ENCODE measurements at regions not wholly inside any gene's neighbourhood (a gene's known extent, or its start where the extent isn't known, plus 50 kb on each side); places are given as distances from the start of the nearest gene placed in this dataset.

DNA sequence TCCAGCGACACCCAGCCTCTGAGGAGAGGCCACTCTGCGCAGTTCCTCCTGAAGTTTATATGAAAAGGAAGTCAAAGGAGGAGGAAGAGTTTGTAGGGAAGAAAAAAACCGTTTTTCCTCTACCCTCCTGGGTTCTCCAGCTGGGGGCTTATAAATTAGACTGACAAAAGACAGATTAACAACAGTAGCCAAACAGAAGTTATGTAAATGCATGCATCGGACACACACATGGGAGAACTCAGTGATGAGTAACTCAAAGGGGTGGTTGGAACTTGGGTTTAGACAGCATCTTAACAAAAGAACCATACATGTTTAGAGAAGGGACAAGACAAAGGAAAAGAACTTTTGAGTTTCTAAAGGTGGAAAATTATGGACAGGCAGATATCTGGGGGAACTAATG is 71.2 kb downstream of the CD24 start:
- TF ChIP-seq CTCF (IDR thresholded peaks at IDR 0.05; ENCODE audit: low read depth, low read length, missing input control), result no peak
- no peak for TF ChIP-seq JUND (IDR thresholded peaks at IDR 0.05)
- TF ChIP-seq YY1 (IDR thresholded peaks at IDR 0.05), result no peak
- TF ChIP-seq, protein P1, sequence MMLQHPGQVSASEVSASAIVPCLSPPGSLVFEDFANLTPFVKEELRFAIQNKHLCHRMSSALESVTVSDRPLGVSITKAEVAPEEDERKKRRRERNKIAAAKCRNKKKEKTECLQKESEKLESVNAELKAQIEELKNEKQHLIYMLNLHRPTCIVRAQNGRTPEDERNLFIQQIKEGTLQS (IDR thresholded peaks at IDR 0.05), result no peak
- no peak for TF ChIP-seq EGR1 (IDR thresholded peaks at IDR 0.05; ENCODE audit: low read depth in 2 of 2)
